IgD-negative memory B cell (primary cell): ENCODE measurements at regions not wholly inside any gene's neighbourhood (a gene's known extent, or its start where the extent isn't known, plus 50 kb on each side); places are given as distances from the start of the nearest gene placed in this dataset.
A peak's percentile ranks its signal among the peaks of the same experiment; 100 is the strongest.

ENCODE experiments used
- H3K27ac Mint-ChIP-seq, 3 donors: one replicate each; pipeline ENCODE4 v1.8.0; 2020 to 2022; ENCODE audit warnings: mild to moderate bottlenecking in 3 of 3, mixed read lengths in 3 of 3, moderate library complexity in 1 of 3
- H3K27me3 Mint-ChIP-seq: one replicate; pipeline ENCODE4 v1.8.0; 2021; ENCODE audit warnings: mixed read lengths
- H3K36me3 Mint-ChIP-seq: one replicate; pipeline ENCODE4 v1.8.0; 2020; ENCODE audit warnings: mild to moderate bottlenecking, mixed read lengths
- H3K4me1 Mint-ChIP-seq, 3 donors: one replicate each; pipeline ENCODE4 v1.8.0; 2020 to 2022; ENCODE audit warnings: mixed read lengths in 3 of 3, mild to moderate bottlenecking in 1 of 3
- H3K4me3 Mint-ChIP-seq, 4 donors: one replicate each; pipeline ENCODE4 v1.8.0; 2020 to 2022; ENCODE audit warnings: mild to moderate bottlenecking in 4 of 4, mixed read lengths in 4 of 4, moderate library complexity in 3 of 4
- H3K9me3 Mint-ChIP-seq, 3 donors: one replicate each; pipeline ENCODE4 v1.8.0; 2020 to 2021; ENCODE audit warnings: mixed read lengths in 3 of 3, mild to moderate bottlenecking in 1 of 3

DNA sequence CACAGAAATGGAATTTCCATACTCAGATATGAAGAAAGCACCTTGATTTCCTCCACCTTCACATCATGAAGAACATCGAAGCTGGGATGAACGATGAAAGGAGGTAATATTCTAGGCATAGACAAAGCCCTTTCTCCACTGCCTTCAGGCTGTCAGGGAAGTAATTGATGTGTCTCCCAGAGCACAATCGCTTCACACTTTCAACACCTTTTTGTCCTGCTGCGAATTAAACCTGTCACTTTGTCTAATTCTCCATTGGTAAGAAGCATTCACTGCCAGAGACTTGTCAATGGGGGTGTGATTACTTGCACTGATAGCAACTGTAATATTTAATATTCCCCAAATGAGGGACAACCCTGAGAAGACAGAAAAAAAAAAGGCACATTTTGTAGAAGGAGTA is 260.1 kb downstream of the ETS1 start:
- H3K4me1 Mint-ChIP-seq, result peaks cover 22 to 31% (median 23%) of the 10 kb centered on the region in 3 donors
- no peak overlapping the region for H3K4me3 Mint-ChIP-seq
- H3K27ac Mint-ChIP-seq, result peak overlapping the region in 1 of 3 donors; percentile 44
- H3K36me3 Mint-ChIP-seq, result no peaks in the 10 kb centered on the region
- no peaks in the 10 kb centered on the region for H3K27me3 Mint-ChIP-seq
- H3K9me3 Mint-ChIP-seq, result no peaks in the 10 kb centered on the region

- no peak overlapping the region for H3K27ac Mint-ChIP-seq
- no peaks in the 10 kb centered on the region for H3K27me3 Mint-ChIP-seq
- no peak overlapping the region for H3K4me3 Mint-ChIP-seq
- H3K36me3 Mint-ChIP-seq, result no peaks in the 10 kb centered on the region
- peaks cover 22 to 31% (median 24%) of the 10 kb centered on the region in 3 donors for H3K4me1 Mint-ChIP-seq
- no peaks in the 10 kb centered on the region for H3K9me3 Mint-ChIP-seq
Measured at GRCh38 chr11:128326791-128327190, 260.6 kb downstream of the ETS1 start.

- no peaks in the 10 kb centered on the region for H3K9me3 Mint-ChIP-seq
- H3K4me3 Mint-ChIP-seq, result no peak overlapping the region
- peak overlapping the region in 2 of 3 donors; percentile 87 to 88 for H3K27ac Mint-ChIP-seq
- no peaks in the 10 kb centered on the region for H3K36me3 Mint-ChIP-seq
- H3K4me1 Mint-ChIP-seq, result peaks cover 14 to 36% (median 17%) of the 10 kb centered on the region in 3 donors
- H3K27me3 Mint-ChIP-seq, result no peaks in the 10 kb centered on the region
Measured at GRCh38 chr11:128324531-128325141, 262.7 kb downstream of the ETS1 start.

- Mint-ChIP-seq H3K4me1 (peaks cover 18 to 37% (median 20%) of the 10 kb centered on the region in 3 donors), H3K4me3 (no peak overlapping the region), H3K9me3 (no peaks in the 10 kb centered on the region), H3K36me3 (no peaks in the 10 kb centered on the region), H3K27ac (peak overlapping the region in 2 of 3 donors; percentile 87 to 88), H3K27me3 (no peaks in the 10 kb centered on the region)
Measured at GRCh38 chr11:128324051-128324481, 263.3 kb downstream of the ETS1 start.

GRCh38 chr11:128323381-128323780 is 264.0 kb downstream of the ETS1 start:
- H3K27ac Mint-ChIP-seq, result peak overlapping the region in 1 of 3 donors; percentile 88
- peaks cover 23 to 36% (median 27%) of the 10 kb centered on the region in 3 donors for H3K4me1 Mint-ChIP-seq
- H3K4me3 Mint-ChIP-seq, result peak overlapping the region in 1 of 4 donors; percentile 67
- H3K36me3 Mint-ChIP-seq, result no peaks in the 10 kb centered on the region
- H3K27me3 Mint-ChIP-seq, result no peaks in the 10 kb centered on the region
- no peaks in the 10 kb centered on the region for H3K9me3 Mint-ChIP-seq

GRCh38 chr11:128318856-128319474 is 268.4 kb downstream of the ETS1 start:
- H3K27me3 Mint-ChIP-seq, result no peaks in the 10 kb centered on the region

GRCh38 chr11:128316541-128317227 is 270.7 kb downstream of the ETS1 start:
- Mint-ChIP-seq H3K36me3 (peaks cover 3% of the 10 kb centered on the region), H3K27ac (no peak overlapping the region), H3K4me3 (no peak overlapping the region), H3K27me3 (no peaks in the 10 kb centered on the region), H3K4me1 (peaks cover 20 to 34% (median 30%) of the 10 kb centered on the region in 3 donors), H3K9me3 (peaks cover 8 to 29% (median 13%) of the 10 kb centered on the region in 3 donors)

More at GRCh38 chr11:128318856-128319474, 268.4 kb downstream of the ETS1 start:
- peak overlapping the region; percentile 4 to 90 (median 48) for H3K27ac Mint-ChIP-seq
- H3K9me3 Mint-ChIP-seq, result peaks cover 8 to 27% (median 12%) of the 10 kb centered on the region in 3 donors
- peak overlapping the region in 3 of 4 donors; percentile 23 to 45 (median 31) for H3K4me3 Mint-ChIP-seq
- H3K36me3 Mint-ChIP-seq, result peaks cover 3% of the 10 kb centered on the region
- peaks cover 25 to 39% (median 35%) of the 10 kb centered on the region in 3 donors for H3K4me1 Mint-ChIP-seq

GRCh38 chr11:128315933-128316332 is 271.4 kb downstream of the ETS1 start:
- no peaks in the 10 kb centered on the region for H3K27me3 Mint-ChIP-seq
- no peak overlapping the region for H3K4me3 Mint-ChIP-seq
- H3K4me1 Mint-ChIP-seq, result peaks cover 19 to 31% (median 31%) of the 10 kb centered on the region in 3 donors
- H3K9me3 Mint-ChIP-seq, result peaks cover 8 to 29% (median 13%) of the 10 kb centered on the region in 3 donors
- peaks cover 3% of the 10 kb centered on the region for H3K36me3 Mint-ChIP-seq
- no peak overlapping the region for H3K27ac Mint-ChIP-seq

DNA sequence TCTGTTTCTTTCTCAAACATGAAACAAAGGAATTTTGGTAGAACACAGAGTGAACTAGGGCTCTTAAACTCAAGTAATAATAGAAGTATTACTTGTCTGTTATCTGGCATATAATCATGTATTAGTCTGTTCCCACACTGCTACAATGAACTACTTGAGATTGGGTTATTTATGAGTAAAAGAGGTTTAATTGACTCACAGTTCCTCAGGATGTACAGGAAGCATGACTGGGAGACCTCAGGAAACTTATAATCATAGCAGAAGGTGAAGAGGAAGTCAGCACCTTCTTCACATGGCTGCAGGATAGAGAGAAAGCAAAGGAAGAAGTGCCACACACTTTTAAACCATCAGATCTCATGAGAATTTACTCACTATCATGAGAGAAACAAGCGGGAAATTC is 273.4 kb downstream of the ETS1 start:
- H3K4me3 Mint-ChIP-seq, result no peak overlapping the region

DNA sequence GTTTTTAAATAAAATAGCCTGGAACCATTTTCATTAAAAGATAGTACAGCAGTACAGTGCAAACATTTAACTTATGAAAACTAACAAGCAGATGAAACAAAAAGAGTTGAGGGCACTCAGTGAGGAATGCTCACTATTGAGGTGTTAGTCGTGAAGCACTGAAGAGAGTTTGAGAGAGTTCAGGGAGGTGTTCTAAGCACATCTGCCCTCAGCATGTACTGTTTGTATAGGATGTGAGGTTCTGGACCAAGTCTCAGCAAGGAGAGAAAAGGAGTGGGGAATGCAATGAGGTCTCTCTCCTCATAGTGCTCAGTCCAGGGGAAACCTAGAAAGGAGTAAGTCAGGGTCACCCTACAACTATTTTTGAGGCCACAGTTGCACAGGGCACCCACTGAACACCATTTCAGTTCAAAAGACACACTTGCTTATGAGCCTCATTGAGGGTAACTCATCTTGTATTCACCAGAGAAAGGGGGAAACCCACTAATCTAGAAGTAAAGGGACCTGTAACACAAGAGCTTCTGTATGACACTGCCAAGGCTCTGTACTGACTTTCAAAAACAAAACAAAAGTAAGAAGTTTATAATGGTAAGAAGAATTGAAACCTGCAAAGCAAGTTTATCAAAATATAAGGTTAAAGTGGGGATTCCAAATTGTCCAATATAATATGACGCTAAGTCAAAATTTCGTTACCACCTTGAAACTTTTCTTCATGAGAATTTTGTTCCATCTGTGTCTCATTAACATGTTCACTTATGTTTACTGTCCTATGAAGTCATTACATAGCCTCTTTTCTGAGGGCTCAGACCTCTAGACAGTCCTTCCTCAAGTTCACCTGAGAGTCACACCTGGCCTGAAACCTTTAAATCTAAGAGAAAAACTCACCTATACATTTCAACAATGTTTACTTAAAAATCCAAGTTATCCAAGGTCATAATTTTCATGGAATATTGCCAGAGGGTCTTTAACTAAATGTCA is 275.3 kb downstream of the ETS1 start:
- Mint-ChIP-seq H3K27me3 (no peaks in the 10 kb centered on the region), H3K36me3 (peaks cover 3% of the 10 kb centered on the region), H3K4me1 (peaks cover 4 to 20% (median 17%) of the 10 kb centered on the region in 3 donors), H3K27ac (no peak overlapping the region), H3K4me3 (no peak overlapping the region), H3K9me3 (peaks cover 8 to 29% (median 13%) of the 10 kb centered on the region in 3 donors)

More for the DNA sequence above, 273.4 kb downstream of the ETS1 start:
- Mint-ChIP-seq H3K9me3 (peaks cover 8 to 29% (median 13%) of the 10 kb centered on the region in 3 donors), H3K27ac (no peak overlapping the region), H3K27me3 (no peaks in the 10 kb centered on the region), H3K4me1 (peaks cover 12 to 27% (median 19%) of the 10 kb centered on the region in 3 donors), H3K36me3 (peaks cover 3% of the 10 kb centered on the region)

DNA sequence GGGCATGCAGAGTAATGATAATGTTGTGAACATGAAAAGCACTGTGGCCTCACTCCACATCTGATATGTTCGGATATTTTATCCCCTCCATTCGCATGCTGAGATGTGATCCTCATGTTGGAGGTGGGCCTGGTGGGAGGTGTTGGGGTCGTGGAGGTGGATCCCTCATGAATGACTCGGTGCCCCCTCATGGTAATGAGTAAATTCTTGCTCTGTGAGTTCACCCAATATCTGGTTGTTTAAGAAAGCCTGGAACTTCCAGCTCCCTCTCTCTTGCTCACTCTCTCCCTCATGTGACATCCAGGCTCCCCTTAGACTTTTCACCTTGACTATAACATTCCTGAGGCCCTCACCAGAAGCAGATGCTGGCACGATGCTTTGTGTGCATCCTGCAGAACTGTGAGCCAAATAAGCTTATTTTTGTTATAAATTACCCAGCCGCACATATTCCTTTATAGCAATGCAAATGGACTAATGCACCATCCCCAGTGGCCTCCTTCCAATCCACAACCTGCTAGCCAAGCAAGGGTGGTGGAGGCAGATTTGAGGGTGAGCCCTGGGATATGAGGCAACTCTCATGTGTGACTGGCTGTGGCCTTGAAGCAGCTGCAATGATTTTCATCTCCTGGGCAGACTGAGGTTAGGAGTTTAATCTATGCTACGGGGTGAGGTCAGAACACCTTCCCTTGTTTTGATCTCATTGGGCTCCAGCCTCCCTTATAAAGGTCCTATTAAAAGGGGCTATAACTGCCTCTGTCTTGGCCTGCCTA is 276.5 kb downstream of the ETS1 start:
- Mint-ChIP-seq H3K9me3 (peaks cover 8 to 18% (median 13%) of the 10 kb centered on the region in 3 donors), H3K27me3 (no peaks in the 10 kb centered on the region), H3K27ac (peak overlapping the region in 2 of 3 donors; percentile 47 to 59), H3K4me3 (no peak overlapping the region), H3K4me1 (peaks cover 7 to 20% (median 11%) of the 10 kb centered on the region in 3 donors), H3K36me3 (peaks cover 3% of the 10 kb centered on the region)

- H3K4me1 Mint-ChIP-seq, result peaks cover 16 to 29% (median 17%) of the 10 kb centered on the region in 3 donors
- peaks cover 4 to 11% (median 9%) of the 10 kb centered on the region in 3 donors for H3K9me3 Mint-ChIP-seq
- peaks cover 4% of the 10 kb centered on the region for H3K36me3 Mint-ChIP-seq
- no peak overlapping the region for H3K27ac Mint-ChIP-seq
- no peak overlapping the region for H3K4me3 Mint-ChIP-seq
- H3K27me3 Mint-ChIP-seq, result no peaks in the 10 kb centered on the region
Measured at GRCh38 chr11:128310005-128310404, 277.4 kb downstream of the ETS1 start.

GRCh38 chr11:128308794-128309193 is 278.6 kb downstream of the ETS1 start:
- peaks cover 1% of the 10 kb centered on the region for H3K36me3 Mint-ChIP-seq
- no peak overlapping the region for H3K4me3 Mint-ChIP-seq
- H3K27ac Mint-ChIP-seq, result no peak overlapping the region
- H3K4me1 Mint-ChIP-seq, result peaks cover 20 to 41% (median 27%) of the 10 kb centered on the region in 3 donors
- no peaks in the 10 kb centered on the region for H3K27me3 Mint-ChIP-seq
- peaks cover 0 to under 1% (median 0%) of the 10 kb centered on the region in 3 donors for H3K9me3 Mint-ChIP-seq
